ENCODE measurements at regions not wholly inside any gene's neighbourhood (a gene's known extent, or its start where the extent isn't known, plus 50 kb on each side); places are given as distances from the start of the nearest gene placed in this dataset.

GRCh38 chr11:70550456-70551195, 152.3 kb downstream of the CTTN start:
- TF ChIP-seq CTCF (IDR thresholded peaks at IDR 0.05) (no peak), EZH2 (IDR thresholded peaks at IDR 0.05) (no peak), EZH2phosphoT487 (IDR thresholded peaks at IDR 0.05) (no peak)

Data from neural progenitor cell (in vitro differentiated cells).